NCI-H1105 (cell line): ENCODE measurements at regions not wholly inside any gene's neighbourhood (a gene's known extent, or its start where the extent isn't known, plus 50 kb on each side); places are given as distances from the start of the nearest gene placed in this dataset.
"Not testable (repeated sequence)": the region's sequence is repeated elsewhere in the genome, so short reads cannot be mapped to it uniquely, and the experiment has no call there.

Source experiments
- DNase-seq: peaks from one replicate; lab custom pipeline; 2025; lab: John Stamatoyannopoulos, UW

- no peak for DNase-seq
These were observed 53.7 kb upstream of the SMIM15 start for GRCh38 chr5:61215996-61216395.

- no peak for DNase-seq
These were observed 54.5 kb upstream of the SMIM15 start for GRCh38 chr5:61216741-61217140.

GRCh38 chr5:61217214-61217613, 54.9 kb upstream of the SMIM15 start:
- no peak for DNase-seq

- no peak for DNase-seq
These were observed 66.0 kb upstream of the SMIM15 start for GRCh38 chr5:61228229-61228628.

GRCh38 chr5:61228691-61229280, 66.5 kb upstream of the SMIM15 start:
- DNase-seq, result no peak

- DNase-seq, result no peak
These were observed 67.1 kb upstream of the SMIM15 start for GRCh38 chr5:61229416-61229815.

GRCh38 chr5:61230492-61230891, 68.2 kb upstream of the SMIM15 start:
- no peak for DNase-seq

GRCh38 chr5:61231813-61232212, 69.5 kb upstream of the SMIM15 start:
- DNase-seq, result no peak

- DNase-seq, result no peak
These were observed 70.3 kb upstream of the SMIM15 start for GRCh38 chr5:61232490-61233050.

GRCh38 chr5:61234019-61234418, 71.8 kb upstream of the SMIM15 start:
- no peak for DNase-seq

GRCh38 chr5:61236715-61237114, 74.4 kb upstream of the SMIM15 start:
- not testable (repeated sequence) for DNase-seq

- DNase-seq, result no peak
These were observed 83.2 kb upstream of the SMIM15 start for GRCh38 chr5:61245486-61245885.

- no peak for DNase-seq
These were observed 83.7 kb upstream of the SMIM15 start for GRCh38 chr5:61245936-61246335.

GRCh38 chr5:61246768-61247307, 84.6 kb upstream of the SMIM15 start:
- no peak for DNase-seq

- DNase-seq, result no peak
These were observed 80.0 kb upstream of the ZSWIM6 start for GRCh38 chr5:61251874-61252642.

- no peak for DNase-seq
These were observed 79.5 kb upstream of the ZSWIM6 start for GRCh38 chr5:61252643-61252925.

- DNase-seq, result no peak
These were observed 78.5 kb upstream of the ZSWIM6 start for GRCh38 chr5:61253547-61253946.

- DNase-seq, result no peak
These were observed 77.0 kb upstream of the ZSWIM6 start for GRCh38 chr5:61254969-61255555.

- DNase-seq, result no peak
These were observed 75.6 kb upstream of the ZSWIM6 start for GRCh38 chr5:61256474-61256873.

- no peak for DNase-seq
These were observed 74.6 kb upstream of the ZSWIM6 start for GRCh38 chr5:61257421-61257820.

GRCh38 chr5:61261136-61261535, 70.9 kb upstream of the ZSWIM6 start:
- DNase-seq, result no peak

GRCh38 chr5:61262080-61262479, 70.0 kb upstream of the ZSWIM6 start:
- no peak for DNase-seq

GRCh38 chr5:61263072-61263471, 69.0 kb upstream of the ZSWIM6 start:
- no peak for DNase-seq
